22Rv1 (cell line): ENCODE measurements at regions not wholly inside any gene's neighbourhood (a gene's known extent, or its start where the extent isn't known, plus 50 kb on each side); places are given as distances from the start of the nearest gene placed in this dataset.

ENCODE experiments used
- ZFX ChIP-seq: fragments of 450-650 bp; IDR thresholded peaks from 2 replicates; pipeline ENCODE4 v1.6.1; 2017; ENCODE audit warnings: antibody characterized with exemption, borderline replicate concordance
- TF ChIP-seq, protein P1 (sequence below): fragments of 450-650 bp; IDR thresholded peaks from 2 replicates; pipeline ENCODE4 v1.5.1; 2017; ENCODE audit warnings: mild to moderate bottlenecking

DNA sequence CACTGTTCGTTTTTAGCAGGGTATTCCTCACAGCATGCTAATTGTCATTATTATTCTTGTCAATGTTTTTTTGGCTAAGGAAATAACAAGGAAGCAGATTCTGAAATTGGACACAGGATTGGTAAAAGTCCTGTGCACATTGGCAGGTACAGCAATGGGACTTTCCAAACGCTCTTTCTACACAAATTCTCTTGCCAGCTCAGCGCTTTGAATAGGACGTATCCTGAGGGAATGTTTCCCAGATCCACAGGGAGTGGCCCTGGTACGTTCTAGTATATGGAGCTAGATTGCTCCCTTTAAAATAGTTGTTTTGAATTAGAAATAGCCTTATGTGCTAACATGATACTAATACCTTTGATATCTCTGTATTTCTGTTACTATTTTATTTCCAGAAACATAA lies 82.8 kb upstream of the GRB10 start:
- TF ChIP-seq, protein P1, sequence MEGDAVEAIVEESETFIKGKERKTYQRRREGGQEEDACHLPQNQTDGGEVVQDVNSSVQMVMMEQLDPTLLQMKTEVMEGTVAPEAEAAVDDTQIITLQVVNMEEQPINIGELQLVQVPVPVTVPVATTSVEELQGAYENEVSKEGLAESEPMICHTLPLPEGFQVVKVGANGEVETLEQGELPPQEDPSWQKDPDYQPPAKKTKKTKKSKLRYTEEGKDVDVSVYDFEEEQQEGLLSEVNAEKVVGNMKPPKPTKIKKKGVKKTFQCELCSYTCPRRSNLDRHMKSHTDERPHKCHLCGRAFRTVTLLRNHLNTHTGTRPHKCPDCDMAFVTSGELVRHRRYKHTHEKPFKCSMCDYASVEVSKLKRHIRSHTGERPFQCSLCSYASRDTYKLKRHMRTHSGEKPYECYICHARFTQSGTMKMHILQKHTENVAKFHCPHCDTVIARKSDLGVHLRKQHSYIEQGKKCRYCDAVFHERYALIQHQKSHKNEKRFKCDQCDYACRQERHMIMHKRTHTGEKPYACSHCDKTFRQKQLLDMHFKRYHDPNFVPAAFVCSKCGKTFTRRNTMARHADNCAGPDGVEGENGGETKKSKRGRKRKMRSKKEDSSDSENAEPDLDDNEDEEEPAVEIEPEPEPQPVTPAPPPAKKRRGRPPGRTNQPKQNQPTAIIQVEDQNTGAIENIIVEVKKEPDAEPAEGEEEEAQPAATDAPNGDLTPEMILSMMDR = no peak
- TF ChIP-seq ZFX = no peak
